Parathyroid adenoma (tissue), 2 donors: ENCODE measurements at regions not wholly inside any gene's neighbourhood (a gene's known extent, or its start where the extent isn't known, plus 50 kb on each side); places are given as distances from the start of the nearest gene placed in this dataset.

Experiments used
- H2AFZ ChIP-seq: fragments of 300-600 bp; sonication (generic); one replicate; pipeline ENCODE4 v1.7.0; 2017; ENCODE audit warnings: antibody characterized with exemption, mild to moderate bottlenecking
- H3K27ac ChIP-seq: fragments of 300-600 bp; sonication (generic); one replicate; pipeline ENCODE4 v1.7.0; 2017
- H3K27me3 ChIP-seq: fragments of 300-600 bp; sonication (generic); one replicate; pipeline ENCODE4 v1.7.0; 2017; ENCODE audit warnings: low read length; ENCODE audit not compliant: control insufficient read depth, insufficient read depth
- H3K36me3 ChIP-seq: fragments of 300-600 bp; sonication (generic); one replicate; pipeline ENCODE4 v1.7.0; 2017; ENCODE audit warnings: low read length; ENCODE audit not compliant: control insufficient read depth, insufficient read depth
- H3K4me1 ChIP-seq: fragments of 300-600 bp; sonication (generic); one replicate; pipeline ENCODE4 v1.7.0; 2017; ENCODE audit warnings: control low read depth
- H3K4me2 ChIP-seq: fragments of 300-600 bp; sonication (generic); one replicate; pipeline ENCODE4 v1.7.0; 2017; ENCODE audit warnings: low read length
- H3K4me3 ChIP-seq: fragments of 300-600 bp; sonication (generic); one replicate; pipeline ENCODE4 v1.7.0; 2017; ENCODE audit warnings: low read depth, low read length
- H3K79me2 ChIP-seq: fragments of 300-600 bp; sonication (generic); one replicate; pipeline ENCODE4 v1.7.0; 2017; ENCODE audit warnings: control low read depth
- H3K9ac ChIP-seq: fragments of 300-600 bp; sonication (generic); one replicate; pipeline ENCODE4 v1.7.0; 2017; ENCODE audit warnings: mild to moderate bottlenecking
- H3K9me3 ChIP-seq: fragments of 300-600 bp; sonication (generic); one replicate; pipeline ENCODE4 v1.7.0; 2017; ENCODE audit warnings: low read length; ENCODE audit not compliant: control insufficient read depth
- TF ChIP-seq, protein P1 (sequence below): fragments of 300-600 bp; sonication (generic); IDR thresholded peaks from one replicate; pipeline ENCODE4 v1.7.0; 2017; ENCODE audit warnings: antibody characterized with exemption, mild to moderate bottlenecking
- donor health status: primary hyperparathyroidism.

DNA sequence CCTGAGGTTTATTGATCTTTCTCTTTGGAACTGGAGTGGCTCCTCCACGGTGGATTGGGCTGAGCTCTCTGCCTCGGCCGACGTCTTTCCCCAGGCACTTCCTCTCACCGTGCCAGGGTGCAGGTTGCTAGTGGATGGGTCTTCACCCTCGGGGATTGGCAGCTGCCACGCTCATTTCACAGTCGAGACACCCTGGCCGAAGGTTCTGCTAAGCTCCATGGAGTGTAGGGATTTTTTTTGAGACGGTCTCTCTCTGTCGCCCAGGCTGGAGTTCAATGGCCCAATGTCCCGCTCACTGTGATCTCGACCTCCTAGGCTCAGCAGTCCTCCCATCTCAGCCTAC lies 280.8 kb downstream of the SEC14L1 start:
- Histone ChIP-seq H3K36me3 (no peaks in the 10 kb centered on the region), H3K27me3 (no peaks in the 10 kb centered on the region), H3K9me3 (no peaks in the 10 kb centered on the region), H2AFZ (no peak overlapping the region), H3K4me1 (peaks cover 42% of the 10 kb centered on the region), H3K4me2 (no peak overlapping the region), H3K9ac (no peak overlapping the region), H3K27ac (peak overlapping the region; percentile 10), H3K4me3 (no peak overlapping the region), H3K79me2 (peaks cover 56% of the 10 kb centered on the region)
- TF ChIP-seq, protein P1, sequence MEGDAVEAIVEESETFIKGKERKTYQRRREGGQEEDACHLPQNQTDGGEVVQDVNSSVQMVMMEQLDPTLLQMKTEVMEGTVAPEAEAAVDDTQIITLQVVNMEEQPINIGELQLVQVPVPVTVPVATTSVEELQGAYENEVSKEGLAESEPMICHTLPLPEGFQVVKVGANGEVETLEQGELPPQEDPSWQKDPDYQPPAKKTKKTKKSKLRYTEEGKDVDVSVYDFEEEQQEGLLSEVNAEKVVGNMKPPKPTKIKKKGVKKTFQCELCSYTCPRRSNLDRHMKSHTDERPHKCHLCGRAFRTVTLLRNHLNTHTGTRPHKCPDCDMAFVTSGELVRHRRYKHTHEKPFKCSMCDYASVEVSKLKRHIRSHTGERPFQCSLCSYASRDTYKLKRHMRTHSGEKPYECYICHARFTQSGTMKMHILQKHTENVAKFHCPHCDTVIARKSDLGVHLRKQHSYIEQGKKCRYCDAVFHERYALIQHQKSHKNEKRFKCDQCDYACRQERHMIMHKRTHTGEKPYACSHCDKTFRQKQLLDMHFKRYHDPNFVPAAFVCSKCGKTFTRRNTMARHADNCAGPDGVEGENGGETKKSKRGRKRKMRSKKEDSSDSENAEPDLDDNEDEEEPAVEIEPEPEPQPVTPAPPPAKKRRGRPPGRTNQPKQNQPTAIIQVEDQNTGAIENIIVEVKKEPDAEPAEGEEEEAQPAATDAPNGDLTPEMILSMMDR: no peak

- H3K9me3 ChIP-seq: no peaks in the 10 kb centered on the region
- H3K9ac ChIP-seq: no peak overlapping the region
- TF ChIP-seq, protein P1: no peak
- no peak overlapping the region for H2AFZ ChIP-seq
- H3K4me2 ChIP-seq: no peak overlapping the region
- H3K27ac ChIP-seq: no peak overlapping the region
- H3K36me3 ChIP-seq: no peaks in the 10 kb centered on the region
- H3K4me3 ChIP-seq: no peak overlapping the region
- peaks cover 56% of the 10 kb centered on the region for H3K79me2 ChIP-seq
- H3K27me3 ChIP-seq: no peaks in the 10 kb centered on the region
- H3K4me1 ChIP-seq: peaks cover 44% of the 10 kb centered on the region
Observed at GRCh38 chr17:77422104-77422747, 281.5 kb downstream of the SEC14L1 start.

GRCh38 chr17:77422748-77423113 lies 282.0 kb downstream of the SEC14L1 start:
- Histone ChIP-seq H3K4me3 (no peak overlapping the region), H3K4me1 (peaks cover 44% of the 10 kb centered on the region), H3K9ac (no peak overlapping the region), H2AFZ (no peak overlapping the region), H3K27me3 (no peaks in the 10 kb centered on the region), H3K27ac (no peak overlapping the region), H3K79me2 (peaks cover 54% of the 10 kb centered on the region), H3K36me3 (no peaks in the 10 kb centered on the region), H3K9me3 (no peaks in the 10 kb centered on the region), H3K4me2 (no peak overlapping the region)
- TF ChIP-seq, protein P1: no peak

- H3K27ac ChIP-seq: peak overlapping the region; percentile 39
- no peak overlapping the region for H3K9ac ChIP-seq
- H3K4me3 ChIP-seq: no peak overlapping the region
Observed at GRCh38 chr17:77423589-77424451, 283.1 kb downstream of the SEC14L1 start.

More at GRCh38 chr17:77423589-77424451, 283.1 kb downstream of the SEC14L1 start:
- H3K36me3 ChIP-seq: no peaks in the 10 kb centered on the region
- H3K4me2 ChIP-seq: no peak overlapping the region
- peaks cover 49% of the 10 kb centered on the region for H3K79me2 ChIP-seq
- TF ChIP-seq, protein P1: no peak
- no peak overlapping the region for H2AFZ ChIP-seq
- peaks cover 44% of the 10 kb centered on the region for H3K4me1 ChIP-seq
- no peaks in the 10 kb centered on the region for H3K9me3 ChIP-seq
- H3K27me3 ChIP-seq: no peaks in the 10 kb centered on the region
